ENCODE measurements at regions not wholly inside any gene's neighbourhood (a gene's known extent, or its start where the extent isn't known, plus 50 kb on each side); places are given as distances from the start of the nearest gene placed in this dataset.

DNA sequence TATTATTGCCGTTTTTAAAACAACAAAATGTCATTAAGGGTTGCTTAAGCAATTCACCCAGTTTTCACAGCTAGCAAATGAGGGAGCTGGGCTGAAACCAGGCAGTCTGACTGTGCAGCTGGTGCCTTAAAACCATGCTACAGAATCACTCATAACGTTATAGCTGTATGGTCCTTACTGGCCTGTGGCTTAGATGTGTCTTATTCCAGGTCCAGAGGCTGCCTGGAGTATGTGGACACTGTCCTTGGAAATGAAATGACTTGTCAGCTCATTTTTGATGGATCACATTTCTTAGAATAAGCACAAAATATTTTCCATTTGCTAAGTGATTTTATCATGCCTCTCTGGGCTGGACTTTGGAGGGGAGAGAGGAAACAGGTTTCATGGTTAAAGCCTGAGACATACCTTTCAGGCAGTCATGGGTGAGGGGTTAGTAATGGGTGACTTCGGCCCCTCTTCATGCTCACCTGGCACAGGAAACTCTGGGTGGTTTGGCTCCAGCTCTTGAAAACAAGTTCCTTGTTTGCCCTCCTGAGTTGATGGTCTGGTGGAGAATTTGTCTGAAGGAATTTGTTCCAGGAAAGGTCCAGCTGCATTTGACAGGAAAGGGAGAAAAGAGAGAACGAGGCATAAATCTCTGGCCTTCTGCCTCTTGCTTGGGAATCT, 823.2 kb downstream of the DHX35 start:
- Histone ChIP-seq H2BK5ac (ENCODE audit: low read depth, low read length) (no peak overlapping the region), H3K9me3 (ENCODE audit: insufficient read depth in 2 of 2, low read depth in 1 of 2, low read length in 1 of 2) (peaks cover 0 to 5% of the 10 kb centered on the region in 2 experiments; a peak in 1 of 4 replicates), H3K4me2 (ENCODE audit: insufficient read depth in 1 of 2, low read depth in 2 of 2, low read length in 2 of 2) (no peak overlapping the region), H2BK15ac (ENCODE audit: low read length) (no peak overlapping the region), H2AK5ac (ENCODE audit: low read depth, low read length) (no peak overlapping the region), H3K23me2 (ENCODE audit: low read depth, low read length) (no peaks in the 10 kb centered on the region), H3K27me3 (replicated peaks in 1 of 4; ENCODE audit: control insufficient read depth in 3 of 4, extremely low read depth in 1 of 4, insufficient read depth in 3 of 4, low read length in 3 of 4) (no peaks in the 10 kb centered on the region), H3K9ac (replicated peaks in 1 of 4; ENCODE audit: extremely low read depth in 1 of 4, low read depth in 3 of 4, low read length in 3 of 4) (no peak overlapping the region), H3K23ac (ENCODE audit: insufficient read length) (no peak overlapping the region), H3K56ac (replicated peaks; ENCODE audit: insufficient read length, low read depth, low read length) (no peak overlapping the region), H2BK12ac (ENCODE audit: low read depth, low read length) (no peak overlapping the region), H3K4me3 (ENCODE audit: extremely low read depth in 1 of 4, insufficient read depth in 2 of 4, low read depth in 3 of 4, low read length in 4 of 4) (no peak overlapping the region), H3K4ac (replicated peaks; ENCODE audit: insufficient read length, low read depth, low read length) (no peak overlapping the region), H3K79me2 (ENCODE audit: control insufficient read depth in 1 of 2, insufficient read depth in 2 of 2, low read length in 2 of 2) (no peaks in the 10 kb centered on the region), H4K91ac (replicated peaks; ENCODE audit: insufficient read length, low read length) (no peak overlapping the region), H3K36me3 (ENCODE audit: control insufficient read depth in 2 of 4, insufficient read depth in 4 of 4, low read length in 3 of 4) (no peaks in the 10 kb centered on the region), H2AFZ (ENCODE audit: low read length) (no peak overlapping the region), H3K14ac (ENCODE audit: insufficient read length) (no peak overlapping the region), H4K5ac (ENCODE audit: insufficient read length, low read depth, low read length) (no peak overlapping the region), H3K79me1 (ENCODE audit: low read depth, low read length) (no peaks in the 10 kb centered on the region), H4K8ac (ENCODE audit: extremely low read depth, insufficient read depth, low read length) (no peak overlapping the region), H4K20me1 (replicated peaks in 1 of 2; ENCODE audit: control insufficient read depth in 1 of 2, insufficient read depth in 2 of 2, low read length in 2 of 2) (no peaks in the 10 kb centered on the region), H3K18ac (ENCODE audit: extremely low read depth, low read length) (no peak overlapping the region), H3K4me1 (replicated peaks in 1 of 4; ENCODE audit: control insufficient read depth in 3 of 4, insufficient read depth in 4 of 4, low read length in 3 of 4) (peaks cover 0 to 3% (median 0%) of the 10 kb centered on the region in 4 experiments; a peak in 1 of 7 replicates), H2BK20ac (ENCODE audit: low read length) (no peak overlapping the region), H2BK120ac (replicated peaks; ENCODE audit: low read depth, low read length) (no peak overlapping the region), H3K27ac (ENCODE audit: low read depth, low read length) (no peak overlapping the region)
- ChIA-PET POLR2A (ENCODE audit: partially characterized antibody) (no interaction called here), CTCF (ENCODE audit: partially characterized antibody) (interaction anchor here (0.8 to 1.2 kb wide), 4 partner anchors 11 to 466 kb away, joined by 3 to 4 read pairs (median 3); no protein-coding TSS in a partner anchor)
- DNase-seq (ENCODE audit: low read depth in 1 of 2, low spot score in 2 of 2), result no peak
- WGBS, 2 experiments (ENCODE audit: extremely low coverage in 1 of 2, insufficient coverage in 1 of 2, insufficient read length in 1 of 2, insufficient replicate concordance in 2 of 2, low coverage in 1 of 2, low lambda C conversion rate in 2 of 2, missing lambda C conversion rate in 1 of 2), result 87% methylated on average over 4 of the region's 4 CpGs; no CpG with 5 or more reads in 1 of the 2 experiments
- no peak for FAIRE-seq
- TF ChIP-seq KDM5A (IDR thresholded peaks at IDR 0.05; ENCODE audit: low read length), result no peak
- TF ChIP-seq TCF12 (IDR thresholded peaks at IDR 0.05; ENCODE audit: low read depth, low read length), result no peak
- no peak for TF ChIP-seq TEAD4 (IDR thresholded peaks at IDR 0.05; ENCODE audit: low read depth, low read length)
- TF ChIP-seq HDAC2 (IDR thresholded peaks at IDR 0.05; ENCODE audit: borderline replicate concordance in 1 of 2, low read depth in 2 of 2, low read length in 2 of 2), result no peak
